Panc1 (cell line): ENCODE measurements at regions not wholly inside any gene's neighbourhood (a gene's known extent, or its start where the extent isn't known, plus 50 kb on each side); places are given as distances from the start of the nearest gene placed in this dataset.

Source experiments
- POLR2AphosphoS5 ChIP-seq: IDR thresholded peaks from 2 replicates; pipeline ENCODE4 v1.6.1; 2012; ENCODE audit warnings: mild to moderate bottlenecking, low read depth, low read length, moderate library complexity
- TF ChIP-seq, protein P1 (sequence below), 2 experiments: IDR thresholded peaks; 2 replicates each; pipeline ENCODE4 v1.6.1; 2011 to 2012; ENCODE audit warnings: low read depth in 2 of 2, control low read depth in 1 of 2, low read length in 1 of 2, mild to moderate bottlenecking in 1 of 2, moderate library complexity in 1 of 2; ENCODE audit not compliant: insufficient read depth in 1 of 2
- TF ChIP-seq, protein P2 (sequence below): fragments of 450-650 bp; IDR thresholded peaks from 2 replicates; pipeline ENCODE4 v1.5.1; 2017; ENCODE audit warnings: mild to moderate bottlenecking

DNA sequence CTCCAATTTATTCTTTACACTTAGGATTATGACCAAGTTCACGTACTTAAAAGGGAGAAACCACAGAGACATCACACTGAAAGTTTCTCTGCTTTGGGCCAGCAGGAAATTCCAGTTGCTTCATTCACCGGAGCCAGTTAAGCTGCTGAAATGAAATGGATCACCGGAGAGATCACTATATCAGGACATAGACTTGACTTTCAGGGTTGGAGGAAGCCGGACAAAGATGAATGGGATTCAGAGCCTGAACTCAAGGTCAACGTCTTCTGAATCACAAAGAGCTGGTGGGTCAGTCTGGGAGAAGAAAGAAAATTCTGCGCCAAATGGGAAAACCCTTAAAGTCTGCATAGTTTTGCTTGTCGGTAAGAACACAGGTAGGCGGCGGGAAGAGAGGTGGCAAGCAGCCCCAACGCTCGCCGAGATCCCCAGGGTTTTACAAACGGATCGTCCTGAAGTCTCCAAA lies 81.9 kb upstream of the CCDC28A start:
- TF ChIP-seq, protein P1, sequence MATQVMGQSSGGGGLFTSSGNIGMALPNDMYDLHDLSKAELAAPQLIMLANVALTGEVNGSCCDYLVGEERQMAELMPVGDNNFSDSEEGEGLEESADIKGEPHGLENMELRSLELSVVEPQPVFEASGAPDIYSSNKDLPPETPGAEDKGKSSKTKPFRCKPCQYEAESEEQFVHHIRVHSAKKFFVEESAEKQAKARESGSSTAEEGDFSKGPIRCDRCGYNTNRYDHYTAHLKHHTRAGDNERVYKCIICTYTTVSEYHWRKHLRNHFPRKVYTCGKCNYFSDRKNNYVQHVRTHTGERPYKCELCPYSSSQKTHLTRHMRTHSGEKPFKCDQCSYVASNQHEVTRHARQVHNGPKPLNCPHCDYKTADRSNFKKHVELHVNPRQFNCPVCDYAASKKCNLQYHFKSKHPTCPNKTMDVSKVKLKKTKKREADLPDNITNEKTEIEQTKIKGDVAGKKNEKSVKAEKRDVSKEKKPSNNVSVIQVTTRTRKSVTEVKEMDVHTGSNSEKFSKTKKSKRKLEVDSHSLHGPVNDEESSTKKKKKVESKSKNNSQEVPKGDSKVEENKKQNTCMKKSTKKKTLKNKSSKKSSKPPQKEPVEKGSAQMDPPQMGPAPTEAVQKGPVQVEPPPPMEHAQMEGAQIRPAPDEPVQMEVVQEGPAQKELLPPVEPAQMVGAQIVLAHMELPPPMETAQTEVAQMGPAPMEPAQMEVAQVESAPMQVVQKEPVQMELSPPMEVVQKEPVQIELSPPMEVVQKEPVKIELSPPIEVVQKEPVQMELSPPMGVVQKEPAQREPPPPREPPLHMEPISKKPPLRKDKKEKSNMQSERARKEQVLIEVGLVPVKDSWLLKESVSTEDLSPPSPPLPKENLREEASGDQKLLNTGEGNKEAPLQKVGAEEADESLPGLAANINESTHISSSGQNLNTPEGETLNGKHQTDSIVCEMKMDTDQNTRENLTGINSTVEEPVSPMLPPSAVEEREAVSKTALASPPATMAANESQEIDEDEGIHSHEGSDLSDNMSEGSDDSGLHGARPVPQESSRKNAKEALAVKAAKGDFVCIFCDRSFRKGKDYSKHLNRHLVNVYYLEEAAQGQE (IDR thresholded peaks at IDR 0.05; ENCODE audit: insufficient read depth in 1 of 2, low read depth in 2 of 2, low read length in 1 of 2) = no peak
- TF ChIP-seq, protein P2, sequence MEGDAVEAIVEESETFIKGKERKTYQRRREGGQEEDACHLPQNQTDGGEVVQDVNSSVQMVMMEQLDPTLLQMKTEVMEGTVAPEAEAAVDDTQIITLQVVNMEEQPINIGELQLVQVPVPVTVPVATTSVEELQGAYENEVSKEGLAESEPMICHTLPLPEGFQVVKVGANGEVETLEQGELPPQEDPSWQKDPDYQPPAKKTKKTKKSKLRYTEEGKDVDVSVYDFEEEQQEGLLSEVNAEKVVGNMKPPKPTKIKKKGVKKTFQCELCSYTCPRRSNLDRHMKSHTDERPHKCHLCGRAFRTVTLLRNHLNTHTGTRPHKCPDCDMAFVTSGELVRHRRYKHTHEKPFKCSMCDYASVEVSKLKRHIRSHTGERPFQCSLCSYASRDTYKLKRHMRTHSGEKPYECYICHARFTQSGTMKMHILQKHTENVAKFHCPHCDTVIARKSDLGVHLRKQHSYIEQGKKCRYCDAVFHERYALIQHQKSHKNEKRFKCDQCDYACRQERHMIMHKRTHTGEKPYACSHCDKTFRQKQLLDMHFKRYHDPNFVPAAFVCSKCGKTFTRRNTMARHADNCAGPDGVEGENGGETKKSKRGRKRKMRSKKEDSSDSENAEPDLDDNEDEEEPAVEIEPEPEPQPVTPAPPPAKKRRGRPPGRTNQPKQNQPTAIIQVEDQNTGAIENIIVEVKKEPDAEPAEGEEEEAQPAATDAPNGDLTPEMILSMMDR = no peak
- TF ChIP-seq POLR2AphosphoS5 = no peak
